Activated T-helper 9 cell treated with anti-CD3 and anti-CD28 coated beads, Interleukin-2, amount 50 U/mL, for 16 hours (primary cell): ENCODE measurements at regions not wholly inside any gene's neighbourhood (a gene's known extent, or its start where the extent isn't known, plus 50 kb on each side); places are given as distances from the start of the nearest gene placed in this dataset.
"Not testable (repeated sequence)": the region's sequence is repeated elsewhere in the genome, so short reads cannot be mapped to it uniquely, and the experiment has no call there.

Experiments used
- DNase-seq: peaks from one replicate; pipeline ENCODE4 v3.0.0-alpha.2; 2020; ENCODE audit warnings: low read depth

- no peak for DNase-seq
These were observed 318.4 kb upstream of the SEMA6A start for GRCh38 chr5:116892993-116893392.

DNA sequence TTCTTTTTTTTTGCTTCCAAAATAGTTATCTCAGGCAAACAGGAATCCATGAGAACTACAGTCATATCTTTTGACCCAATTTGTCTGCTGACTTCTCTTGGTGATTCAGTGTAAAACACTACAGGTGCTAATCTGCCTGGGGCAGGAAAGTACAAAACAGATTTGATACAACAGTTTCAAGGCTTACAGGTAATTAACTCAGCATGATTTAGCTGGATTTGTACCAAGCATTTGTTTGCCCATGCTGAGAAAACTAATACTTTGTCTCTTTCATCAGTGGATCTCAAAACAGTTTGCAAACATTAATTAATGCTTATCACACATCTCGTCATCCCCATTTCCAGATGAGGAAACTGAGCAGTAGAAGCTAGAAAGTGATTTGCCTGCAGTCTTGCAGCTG is 312.5 kb upstream of the SEMA6A start:
- DNase-seq: no peak

DNA sequence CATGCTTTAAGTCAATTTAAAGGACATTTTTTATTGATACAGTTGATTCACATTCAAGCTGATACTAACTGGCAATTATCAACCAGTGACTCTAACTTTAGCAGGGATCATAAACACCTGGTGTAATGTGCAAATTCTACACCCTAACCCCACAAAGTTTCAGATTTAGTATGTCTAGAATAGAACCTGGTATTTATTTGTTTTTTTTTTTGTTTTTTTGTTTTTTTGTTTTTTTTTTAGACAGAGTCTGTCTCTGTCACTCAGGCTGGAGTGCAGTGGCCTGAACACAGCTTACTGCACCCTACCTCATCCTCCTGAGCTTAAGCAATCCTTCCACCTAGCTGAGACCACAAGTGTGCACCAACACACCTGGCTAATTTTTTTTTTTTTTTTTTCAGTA is 311.2 kb upstream of the SEMA6A start:
- no peak for DNase-seq

DNA sequence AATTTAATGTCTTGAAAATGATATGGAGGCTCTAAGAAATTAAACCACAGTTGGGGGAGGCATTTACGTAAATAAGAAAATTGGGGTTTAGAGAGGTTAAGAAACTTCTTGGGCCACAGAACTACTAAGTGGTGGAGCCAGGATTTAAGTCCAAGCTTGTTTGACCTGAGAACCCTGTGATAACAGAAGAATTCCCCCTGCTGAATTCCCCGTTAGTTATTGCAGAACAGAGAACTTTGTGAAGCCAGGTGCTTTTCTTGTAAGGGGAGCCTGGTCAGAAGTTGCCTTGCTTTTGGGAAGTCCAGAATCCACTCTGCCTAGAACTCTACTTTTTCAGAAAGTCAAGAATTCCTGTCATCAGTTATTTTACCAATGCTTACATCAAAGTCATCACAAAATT is 309.3 kb upstream of the SEMA6A start:
- no peak for DNase-seq

DNA sequence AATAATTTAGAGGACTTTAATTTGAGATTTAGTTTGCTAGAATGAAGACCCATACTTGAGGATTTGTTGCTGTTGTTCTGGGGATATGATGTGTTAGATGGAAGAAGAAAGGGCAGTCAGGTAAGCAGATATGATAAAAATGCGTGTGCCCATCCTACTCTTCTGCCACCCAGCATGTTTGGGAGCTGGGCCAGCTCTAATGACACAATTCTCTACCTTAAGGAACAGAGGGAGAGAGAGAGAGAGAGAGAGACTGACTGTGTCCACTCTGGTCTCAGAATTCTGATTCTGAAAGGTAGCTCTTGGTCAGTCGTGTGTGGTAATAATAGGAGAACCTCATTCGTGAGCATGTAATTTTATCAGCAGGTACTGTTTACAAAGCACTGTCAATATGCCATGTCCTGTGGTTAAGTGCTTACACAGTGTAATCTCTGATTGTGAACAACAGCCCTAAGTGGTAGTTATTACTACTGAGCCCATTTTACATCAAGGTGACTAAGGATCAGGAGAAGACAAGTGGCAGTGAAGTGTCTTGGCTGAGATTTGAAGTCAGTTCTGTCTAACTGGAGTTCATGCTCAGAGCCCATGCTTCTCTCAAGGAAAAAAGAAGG is 307.4 kb upstream of the SEMA6A start:
- no peak for DNase-seq

DNA sequence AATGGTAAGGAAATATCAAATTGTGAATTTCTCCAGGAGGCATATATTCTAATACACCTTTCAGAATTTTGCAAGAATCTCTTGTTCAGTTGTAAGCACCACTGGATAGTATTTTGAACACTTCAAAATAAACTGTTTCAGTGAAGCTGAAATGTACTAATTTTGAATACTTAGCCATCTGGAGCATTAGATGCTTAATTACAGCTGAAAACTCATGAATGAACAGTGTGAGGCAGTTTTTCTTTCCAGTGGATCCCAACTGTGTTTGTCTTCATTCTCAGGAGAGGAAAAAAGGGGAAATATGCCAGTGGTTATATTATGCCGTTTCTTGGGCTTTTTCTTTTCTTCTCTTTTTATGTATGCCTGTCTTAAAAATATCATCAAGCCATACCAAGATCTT is 306.0 kb upstream of the SEMA6A start:
- no peak for DNase-seq

DNA sequence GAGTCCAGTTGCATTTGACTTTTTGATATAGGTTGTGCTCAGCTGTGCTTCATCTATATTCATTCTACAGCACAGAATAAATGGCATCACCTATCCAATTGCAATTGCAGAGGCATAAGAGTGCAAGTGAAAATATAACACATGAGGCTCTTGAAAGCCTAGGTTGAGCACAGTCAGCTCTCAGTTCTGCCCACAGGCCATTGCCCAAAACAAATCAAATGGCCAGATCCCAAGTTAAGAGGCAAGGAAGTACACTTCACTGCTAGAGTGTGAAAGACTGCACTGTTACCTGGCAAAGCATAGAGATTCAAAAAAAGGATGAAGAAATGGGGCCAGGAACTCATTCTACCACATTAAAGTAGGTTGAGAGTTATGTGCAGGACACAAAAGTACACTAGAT is 305.5 kb upstream of the SEMA6A start:
- no peak for DNase-seq

DNA sequence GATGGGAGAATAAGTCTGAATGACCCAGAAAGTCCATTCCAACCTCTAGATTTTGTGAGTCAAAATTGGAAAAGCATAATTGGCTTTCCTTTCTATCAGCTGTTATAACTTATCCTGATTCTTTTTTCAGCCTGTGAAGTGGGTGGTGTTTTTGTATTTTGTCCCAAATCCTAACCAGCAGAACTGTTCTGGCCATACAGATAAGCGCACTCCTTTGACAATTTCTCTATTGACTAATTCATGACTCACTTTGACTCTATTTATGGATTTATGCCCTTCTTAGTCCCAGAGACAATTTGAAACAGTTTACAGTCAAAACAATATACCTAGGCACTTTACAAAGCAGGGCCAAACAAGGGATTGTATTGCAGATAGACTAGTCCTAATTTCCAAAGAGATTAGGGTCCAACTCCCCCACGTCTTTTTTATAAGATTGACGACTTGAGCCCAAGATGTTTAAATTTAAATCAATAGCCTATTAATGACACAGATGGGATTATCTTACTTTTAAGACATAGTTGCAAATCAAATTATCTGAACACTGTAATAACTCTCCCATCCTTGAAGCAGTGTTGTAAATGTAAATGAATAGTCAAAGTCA is 301.7 kb upstream of the SEMA6A start:
- no peak for DNase-seq

GRCh38 chr5:116872986-116873385 is 298.4 kb upstream of the SEMA6A start:
- DNase-seq: no peak

GRCh38 chr5:116872486-116872885 is 297.9 kb upstream of the SEMA6A start:
- no peak for DNase-seq

DNA sequence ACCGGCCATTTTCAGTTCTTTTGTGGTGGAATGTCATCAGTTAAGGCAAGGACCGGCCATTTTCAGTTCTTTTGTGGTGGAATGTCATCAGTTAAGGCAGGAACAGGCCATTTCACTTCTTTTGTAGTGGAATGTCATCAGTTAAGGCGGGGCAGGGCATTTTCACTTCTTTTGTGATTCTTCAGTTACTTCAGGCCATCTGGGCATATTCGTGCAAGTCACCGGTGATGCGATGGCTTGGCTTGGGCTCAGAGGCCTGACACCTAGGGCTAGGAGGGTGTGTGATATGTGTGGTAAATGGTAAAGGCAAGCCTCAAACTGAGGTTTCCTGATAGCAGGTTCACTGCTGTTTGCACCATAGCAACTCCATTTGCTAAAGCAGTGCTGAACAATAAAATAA is 293.2 kb upstream of the SEMA6A start:
- not testable (repeated sequence) for DNase-seq

GRCh38 chr5:116865651-116866050 is 291.0 kb upstream of the SEMA6A start:
- DNase-seq: no peak

GRCh38 chr5:116864838-116865190 is 290.2 kb upstream of the SEMA6A start:
- no peak for DNase-seq

- DNase-seq: no peak
These were observed 289.7 kb upstream of the SEMA6A start for GRCh38 chr5:116864157-116864837.

GRCh38 chr5:116862632-116863455 is 288.2 kb upstream of the SEMA6A start:
- DNase-seq: no peak

- DNase-seq: no peak
These were observed 287.0 kb upstream of the SEMA6A start for GRCh38 chr5:116861666-116862065.

DNA sequence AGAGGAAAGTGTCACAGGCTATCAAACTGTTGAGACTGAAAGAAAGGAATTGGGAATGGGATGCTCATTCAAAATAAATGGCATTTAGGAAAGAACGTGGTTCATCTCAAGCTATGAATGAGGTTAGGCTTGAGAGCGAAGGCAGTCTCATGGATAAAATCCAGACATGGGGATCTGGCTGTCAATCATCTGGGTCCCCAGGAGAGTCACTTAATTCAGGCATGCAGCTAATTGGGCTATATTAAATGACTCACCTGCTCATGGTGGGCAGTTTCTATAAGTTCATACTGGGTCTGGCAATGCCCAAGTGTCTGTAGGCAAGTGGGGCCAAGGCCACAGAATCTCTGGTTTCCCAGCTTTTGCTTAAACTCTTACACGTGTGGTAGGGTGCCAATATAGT is 286.5 kb upstream of the SEMA6A start:
- no peak for DNase-seq

DNA sequence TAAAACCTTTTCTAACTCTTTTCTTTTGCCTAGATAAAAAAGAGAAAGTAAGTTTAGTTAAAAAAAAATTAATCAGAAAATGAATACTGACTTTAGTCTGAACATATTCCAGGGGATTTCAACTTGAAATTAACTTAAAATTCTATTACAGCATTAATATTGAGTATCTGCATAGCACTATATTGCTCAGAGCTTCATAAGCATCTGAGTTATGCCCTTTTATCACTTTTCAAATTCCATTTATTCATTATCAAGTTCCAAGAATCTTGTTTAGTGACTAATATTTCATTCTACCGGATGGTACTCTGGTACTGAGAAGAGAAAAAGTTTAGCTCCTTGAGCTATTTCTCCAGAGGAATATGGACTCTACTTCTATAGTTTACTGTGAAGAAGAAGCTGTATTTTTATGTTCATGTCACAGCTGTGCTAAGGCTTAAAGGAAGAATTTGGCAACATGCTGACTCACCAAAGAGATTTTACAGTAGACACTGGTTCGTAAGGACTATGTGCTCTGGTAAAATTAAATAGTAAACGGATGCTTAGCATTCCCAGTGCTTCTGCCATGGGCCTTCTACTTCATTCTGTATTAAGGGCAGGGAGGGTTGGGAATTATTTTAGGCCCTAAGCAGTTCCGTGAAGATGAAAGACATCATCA is 285.2 kb upstream of the SEMA6A start:
- no peak for DNase-seq

DNA sequence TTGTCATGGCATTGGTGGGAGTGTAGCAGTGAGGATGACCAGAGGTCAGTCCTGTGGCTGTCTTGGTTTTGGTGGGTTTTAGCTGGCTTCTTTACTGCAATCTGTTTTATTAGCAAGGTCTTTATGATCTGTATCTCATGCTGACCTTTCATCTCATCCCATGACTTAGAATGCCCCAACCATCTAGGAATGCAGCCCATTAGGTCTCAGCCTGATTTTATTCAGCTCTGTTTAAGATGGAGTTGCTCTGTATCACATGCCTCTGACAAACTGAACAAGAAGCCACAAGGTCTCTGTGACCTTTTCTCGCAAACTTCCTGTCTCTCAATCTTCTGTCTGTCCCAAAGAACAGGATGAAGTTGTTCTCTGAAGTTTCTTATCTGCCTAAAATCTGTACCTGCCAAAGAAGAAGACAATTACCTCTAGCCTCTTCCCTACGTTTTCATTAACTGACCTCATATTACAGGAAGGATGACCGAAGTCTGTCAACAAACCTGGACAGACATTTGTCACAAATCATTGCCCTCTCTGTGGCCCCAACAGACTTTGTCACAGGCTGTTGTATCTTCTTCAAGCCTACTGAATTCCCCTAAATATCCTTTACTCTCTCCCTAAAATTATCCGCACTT is 284.2 kb upstream of the SEMA6A start:
- DNase-seq: no peak

DNA sequence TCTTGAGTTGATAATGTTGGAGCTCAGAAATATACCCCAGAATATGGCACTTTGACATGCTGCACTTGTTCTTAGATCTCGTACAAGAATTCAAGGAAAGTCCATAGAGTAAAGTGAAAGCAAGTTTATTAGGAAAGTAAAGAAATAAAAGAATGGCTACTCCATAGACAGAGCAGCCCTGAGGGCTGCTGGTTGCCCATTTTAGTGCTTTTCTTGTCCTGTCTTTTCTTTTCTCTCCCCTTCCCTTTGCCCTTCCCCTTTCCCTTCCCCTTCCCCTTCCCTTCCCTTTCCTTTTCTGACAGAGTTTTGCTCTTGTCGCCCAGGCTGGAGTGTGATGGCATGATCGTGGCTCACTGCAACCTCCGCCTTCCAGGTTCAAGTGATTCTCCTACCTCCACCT is 283.4 kb upstream of the SEMA6A start:
- not testable (repeated sequence) for DNase-seq

DNA sequence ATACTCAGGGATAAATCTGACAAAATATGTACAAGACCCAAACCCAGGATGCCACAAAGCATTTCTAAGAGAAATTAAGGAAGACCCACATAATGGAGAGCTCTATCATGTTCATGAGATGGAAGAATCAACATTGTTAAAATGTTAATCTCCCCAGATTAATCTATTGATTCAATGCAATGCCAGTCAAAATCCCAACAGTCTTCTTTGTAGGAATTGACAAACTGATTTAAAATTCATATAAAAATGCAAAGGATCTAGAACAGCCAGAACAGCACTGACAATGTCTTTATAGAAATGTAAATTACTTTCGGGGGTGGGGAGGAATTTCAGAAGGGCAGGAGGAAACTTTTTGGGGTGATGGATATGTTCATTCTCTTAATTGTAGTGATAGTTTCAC is 281.6 kb upstream of the SEMA6A start:
- no peak for DNase-seq

DNA sequence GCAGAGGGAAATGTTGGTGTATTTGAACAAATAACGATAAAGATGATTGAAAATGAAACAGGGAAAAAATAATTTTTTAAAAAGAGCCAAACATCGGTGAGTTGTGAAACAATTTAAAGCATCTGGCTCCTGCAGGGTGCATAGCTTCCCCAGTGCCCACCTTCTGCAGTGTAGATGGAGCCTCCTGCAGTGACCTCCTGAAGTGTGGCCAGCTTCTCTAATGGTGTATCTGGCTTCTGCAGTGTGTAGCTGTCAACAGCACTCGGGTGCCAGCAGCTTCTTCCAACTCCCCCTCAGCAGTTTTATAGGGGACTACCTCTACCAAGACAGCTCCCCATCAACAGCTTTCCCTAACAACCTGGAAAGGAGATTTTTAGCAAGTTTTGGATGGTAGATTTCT is 279.4 kb upstream of the SEMA6A start:
- no peak for DNase-seq
